Ovary (tissue), 7 donors: ENCODE measurements at regions not wholly inside any gene's neighbourhood (a gene's known extent, or its start where the extent isn't known, plus 50 kb on each side); places are given as distances from the start of the nearest gene placed in this dataset.

Experiments used
- DNase-seq, 5 donors: peaks; one replicate each; pipeline ENCODE4 v3.0.0-alpha.2; 2019 to 2020
- H3K27ac ChIP-seq, 2 donors: fragments of 200-600 bp; one replicate each; pipeline versions ENCODE4 v1.5.1 to v1.8.0; 2019 to 2022
- H3K27me3 ChIP-seq: fragments of 200-600 bp; one replicate; pipeline ENCODE4 v1.8.0; 2022
- H3K36me3 ChIP-seq: fragments of 200-600 bp; sonication (generic); one replicate; pipeline ENCODE4 v1.5.1; 2019
- H3K4me1 ChIP-seq: one replicate; pipeline ENCODE4 v1.8.1; 2013; ENCODE audit warnings: mild to moderate bottlenecking, moderate library complexity; ENCODE audit not compliant: insufficient read depth
- H3K4me3 ChIP-seq: fragments of 200-600 bp; sonication (generic); one replicate; pipeline ENCODE4 v1.5.1; 2017
- H3K9me3 ChIP-seq, 2 donors: fragments of 200-600 bp in 1 of 2; sonication (generic) in 1 of 2; one replicate each; pipeline versions ENCODE4 v1.5.1 to v1.8.1; 2013 to 2019; ENCODE audit warnings: mild to moderate bottlenecking in 1 of 2, moderate library complexity in 1 of 2
- EP300 ChIP-seq: sonication (generic); formaldehyde crosslinking; IDR thresholded peaks from one replicate; pipeline ENCODE4 v1.6.1; 2017; ENCODE audit warnings: antibody characterized with exemption
- POLR2A ChIP-seq: fragments of 450-650 bp; IDR thresholded peaks from one replicate; pipeline ENCODE4 v1.6.1; 2017; ENCODE audit warnings: antibody characterized with exemption, mild to moderate bottlenecking, moderate library complexity
- WGBS, 3 donors: extraction: QIAGEN DNeasy Blood & Tissue Kit in 1 of 3; methylation state at CpG; one replicate each; pipeline versions ENCODE4 v1.1.5 to v1.1.7; 2013 to 2017; 5-methylcytosine and 5-hydroxymethylcytosine counted together
- intact Hi-C, 4 donors: fragments of 100-400 bp; cut with DNase I; formaldehyde crosslinking; loops; one replicate each; pipeline versions ENCODE4 v1.11.0 to v1.15.1; 2022 to 2023
- TF ChIP-seq, protein P1 (sequence below), 3 donors: fragments of 450-650 bp in 2 of 3; fragments of 200-600 bp in 1 of 3; IDR thresholded peaks; one replicate each; pipeline versions ENCODE4 v1.5.1 to v1.8.0; 2016 to 2022; ENCODE audit warnings: antibody characterized with exemption in 3 of 3, mild to moderate bottlenecking in 1 of 3
- donor health status: DM: no; HTN: no; CAD: no; lungs with moderate emphysema.
- donor health status: DM: no; HTN: no; CAD: no.
- donor health status: Bipolar disorder and iron deficiency.
- donor health status: DM: no; HTN: no; CAD: no.
- donor health status: DM: yes; HTN: yes; CAD: no.

DNA sequence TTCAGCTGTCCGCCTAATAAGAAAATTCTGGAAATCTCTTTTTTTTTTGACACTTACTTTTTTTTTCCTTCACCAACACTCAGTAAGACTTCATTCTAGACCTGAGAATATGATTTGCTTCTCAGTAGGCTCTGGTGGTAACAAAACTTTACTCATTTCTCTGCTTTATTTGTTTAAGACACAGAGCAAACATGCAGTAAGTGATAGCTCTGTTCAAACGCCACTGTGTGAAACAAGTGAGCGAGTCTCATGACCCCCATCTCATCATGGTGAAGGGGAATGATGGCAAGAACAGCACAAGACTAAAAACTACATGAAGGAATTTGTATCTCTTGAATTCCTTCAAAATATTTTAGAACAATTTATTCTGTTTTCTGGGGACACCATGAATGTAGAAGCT lies 541.6 kb upstream of the POU3F2 start:
- Histone ChIP-seq H3K27me3 (no peaks in the 10 kb centered on the region), H3K27ac (no peak overlapping the region), H3K36me3 (no peaks in the 10 kb centered on the region), H3K4me3 (no peak overlapping the region), H3K4me1 (no peaks in the 10 kb centered on the region), H3K9me3 (no peaks in the 10 kb centered on the region)
- TF ChIP-seq EP300 (no peak), POLR2A (no peak)
- TF ChIP-seq, protein P1, sequence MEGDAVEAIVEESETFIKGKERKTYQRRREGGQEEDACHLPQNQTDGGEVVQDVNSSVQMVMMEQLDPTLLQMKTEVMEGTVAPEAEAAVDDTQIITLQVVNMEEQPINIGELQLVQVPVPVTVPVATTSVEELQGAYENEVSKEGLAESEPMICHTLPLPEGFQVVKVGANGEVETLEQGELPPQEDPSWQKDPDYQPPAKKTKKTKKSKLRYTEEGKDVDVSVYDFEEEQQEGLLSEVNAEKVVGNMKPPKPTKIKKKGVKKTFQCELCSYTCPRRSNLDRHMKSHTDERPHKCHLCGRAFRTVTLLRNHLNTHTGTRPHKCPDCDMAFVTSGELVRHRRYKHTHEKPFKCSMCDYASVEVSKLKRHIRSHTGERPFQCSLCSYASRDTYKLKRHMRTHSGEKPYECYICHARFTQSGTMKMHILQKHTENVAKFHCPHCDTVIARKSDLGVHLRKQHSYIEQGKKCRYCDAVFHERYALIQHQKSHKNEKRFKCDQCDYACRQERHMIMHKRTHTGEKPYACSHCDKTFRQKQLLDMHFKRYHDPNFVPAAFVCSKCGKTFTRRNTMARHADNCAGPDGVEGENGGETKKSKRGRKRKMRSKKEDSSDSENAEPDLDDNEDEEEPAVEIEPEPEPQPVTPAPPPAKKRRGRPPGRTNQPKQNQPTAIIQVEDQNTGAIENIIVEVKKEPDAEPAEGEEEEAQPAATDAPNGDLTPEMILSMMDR (IDR thresholded peaks at IDR 0.05), result no peak
- whole genome bisulfite sequencing, 3 donors, result 62 to 72% (median 63%) methylated on average over 3 of the region's 3 CpGs
- DNase-seq, result no peak
- intact Hi-C loops, result no loop called here

DNA sequence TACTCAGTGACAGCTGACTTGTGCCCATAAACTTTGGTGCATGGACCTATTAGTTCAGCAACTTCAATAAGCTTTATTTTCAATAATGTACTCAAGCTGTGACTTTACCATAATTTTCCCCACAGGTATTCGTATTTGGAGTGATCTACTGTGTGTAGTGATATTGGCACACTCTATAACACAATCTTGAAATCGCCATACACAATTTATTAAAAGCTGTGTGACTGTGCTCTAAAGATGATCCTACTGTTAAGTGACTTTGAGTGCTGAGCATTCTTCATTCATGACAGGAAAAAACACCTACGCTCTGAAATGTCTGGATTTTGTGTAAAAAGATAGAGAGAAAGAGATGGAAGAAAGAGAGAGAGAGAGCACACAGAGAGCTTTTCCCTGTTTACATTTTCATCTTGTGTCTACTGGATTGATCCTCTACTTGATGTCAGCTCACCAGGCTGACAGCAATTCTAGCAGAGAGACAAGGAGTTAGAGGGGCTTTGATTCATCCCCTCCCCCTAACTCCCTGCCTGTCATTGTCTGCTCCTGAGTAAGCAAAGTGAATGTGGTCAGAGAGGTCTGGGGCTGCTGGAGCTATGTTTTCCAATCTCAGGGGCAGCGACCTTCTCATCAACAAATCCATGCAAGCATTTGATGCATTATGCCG lies 538.7 kb upstream of the POU3F2 start:
- Histone ChIP-seq H3K9me3 (no peaks in the 10 kb centered on the region), H3K27ac (no peak overlapping the region), H3K36me3 (no peaks in the 10 kb centered on the region), H3K27me3 (no peaks in the 10 kb centered on the region), H3K4me1 (no peaks in the 10 kb centered on the region), H3K4me3 (no peak overlapping the region)
- TF ChIP-seq, protein P1 (IDR thresholded peaks at IDR 0.05), result no peak
- no peak for TF ChIP-seq EP300
- no peak for TF ChIP-seq POLR2A
- WGBS, 3 donors, result 38 to 51% (median 46%) methylated on average over 5 of the region's 5 CpGs
- DNase-seq, result no peak
- intact Hi-C loops, result no loop called here

GRCh38 chr6:98308564-98308963 lies 525.8 kb upstream of the POU3F2 start:
- intact Hi-C loops, result no loop called here
- Histone ChIP-seq H3K4me3 (no peak overlapping the region), H3K36me3 (no peaks in the 10 kb centered on the region), H3K27ac (no peak overlapping the region), H3K27me3 (no peaks in the 10 kb centered on the region), H3K4me1 (no peaks in the 10 kb centered on the region), H3K9me3 (no peaks in the 10 kb centered on the region)
- no peak for DNase-seq
- 83 to 88% (median 86%) methylated on average over 4 of the region's 4 CpGs for WGBS, 3 donors
- TF ChIP-seq, protein P1 (IDR thresholded peaks at IDR 0.05), result no peak
- TF ChIP-seq EP300 (no peak), POLR2A (no peak)

DNA sequence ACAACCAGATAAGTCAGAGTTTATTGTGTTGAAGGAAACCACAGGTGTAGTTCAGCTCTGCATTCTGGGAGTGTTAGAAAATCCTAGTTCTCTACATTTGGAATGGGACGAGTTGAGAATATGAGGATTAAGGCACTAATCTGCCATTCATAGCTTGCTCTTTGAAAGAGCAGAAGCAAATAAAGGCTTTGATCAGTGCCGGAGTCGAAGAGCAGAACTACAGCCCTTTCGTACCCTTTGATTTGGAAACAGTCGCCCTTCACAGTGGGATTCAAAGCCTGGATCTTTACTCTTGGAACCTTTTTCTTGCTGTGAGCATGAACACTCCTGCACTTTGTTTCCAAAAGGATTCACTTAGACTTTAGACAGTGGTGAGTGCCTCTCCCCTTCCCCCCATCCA lies 523.9 kb upstream of the POU3F2 start:
- WGBS, 3 donors, result 75 to 79% (median 77%) methylated on average over 5 of the region's 5 CpGs
- Histone ChIP-seq H3K4me3 (no peak overlapping the region), H3K27me3 (no peaks in the 10 kb centered on the region), H3K36me3 (no peaks in the 10 kb centered on the region), H3K9me3 (no peaks in the 10 kb centered on the region), H3K27ac (no peak overlapping the region), H3K4me1 (no peaks in the 10 kb centered on the region)
- no peak for TF ChIP-seq EP300
- no peak for TF ChIP-seq POLR2A
- TF ChIP-seq, protein P1 (IDR thresholded peaks at IDR 0.05), result no peak
- intact Hi-C loops, result no loop called here
- no peak for DNase-seq
